ENCODE measurements at regions not wholly inside any gene's neighbourhood (a gene's known extent, or its start where the extent isn't known, plus 50 kb on each side); places are given as distances from the start of the nearest gene placed in this dataset.

DNA sequence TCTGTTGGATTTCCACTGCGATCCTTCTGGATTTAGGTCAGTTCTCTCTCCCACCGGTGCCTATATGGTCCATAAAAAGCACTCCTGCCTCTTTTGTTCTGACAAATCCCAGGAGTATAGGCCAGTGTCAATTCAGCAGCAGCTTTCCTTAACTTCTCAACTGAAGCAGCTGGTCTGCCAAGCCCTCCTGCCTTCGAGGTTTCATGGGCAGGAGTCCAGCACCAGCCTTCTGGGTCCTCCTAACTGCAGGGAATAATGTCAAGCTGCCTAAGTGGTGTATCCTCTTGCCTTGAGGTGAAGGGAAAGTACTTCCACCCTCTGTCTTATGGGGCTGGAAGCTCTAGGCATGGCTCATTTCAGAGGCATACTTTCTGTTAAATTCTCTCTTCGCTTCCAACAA, 149.4 kb upstream of the NCAM1 start:
- TF ChIP-seq, protein P1, sequence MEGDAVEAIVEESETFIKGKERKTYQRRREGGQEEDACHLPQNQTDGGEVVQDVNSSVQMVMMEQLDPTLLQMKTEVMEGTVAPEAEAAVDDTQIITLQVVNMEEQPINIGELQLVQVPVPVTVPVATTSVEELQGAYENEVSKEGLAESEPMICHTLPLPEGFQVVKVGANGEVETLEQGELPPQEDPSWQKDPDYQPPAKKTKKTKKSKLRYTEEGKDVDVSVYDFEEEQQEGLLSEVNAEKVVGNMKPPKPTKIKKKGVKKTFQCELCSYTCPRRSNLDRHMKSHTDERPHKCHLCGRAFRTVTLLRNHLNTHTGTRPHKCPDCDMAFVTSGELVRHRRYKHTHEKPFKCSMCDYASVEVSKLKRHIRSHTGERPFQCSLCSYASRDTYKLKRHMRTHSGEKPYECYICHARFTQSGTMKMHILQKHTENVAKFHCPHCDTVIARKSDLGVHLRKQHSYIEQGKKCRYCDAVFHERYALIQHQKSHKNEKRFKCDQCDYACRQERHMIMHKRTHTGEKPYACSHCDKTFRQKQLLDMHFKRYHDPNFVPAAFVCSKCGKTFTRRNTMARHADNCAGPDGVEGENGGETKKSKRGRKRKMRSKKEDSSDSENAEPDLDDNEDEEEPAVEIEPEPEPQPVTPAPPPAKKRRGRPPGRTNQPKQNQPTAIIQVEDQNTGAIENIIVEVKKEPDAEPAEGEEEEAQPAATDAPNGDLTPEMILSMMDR (IDR thresholded peaks at IDR 0.05; ENCODE audit: borderline replicate concordance, insufficient read depth, low read depth, low read length) = no peak
- no peak overlapping the region for H3K4me3 ChIP-seq (ENCODE audit: low read depth, low read length)

DNA sequence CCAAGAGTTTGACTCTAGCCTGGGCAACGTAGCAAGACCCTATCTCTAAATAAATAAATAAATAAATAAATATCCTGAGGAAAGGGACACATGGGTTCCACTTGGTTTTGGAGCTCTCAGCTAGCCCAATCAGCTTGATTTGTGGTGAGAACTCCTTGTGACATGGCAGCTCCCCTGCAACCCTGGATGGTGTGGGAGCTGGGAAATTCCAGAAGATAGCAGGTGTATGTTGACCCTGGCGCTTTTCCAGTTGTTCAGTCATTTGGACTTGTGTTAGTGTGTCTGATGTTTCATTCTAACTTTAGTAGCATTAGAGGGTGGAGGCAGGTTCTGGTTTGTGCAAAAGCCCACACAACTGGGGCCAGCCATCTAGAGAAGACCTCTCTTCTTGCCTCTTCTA, 148.5 kb upstream of the NCAM1 start:
- TF ChIP-seq, protein P1 (IDR thresholded peaks at IDR 0.05; ENCODE audit: borderline replicate concordance, insufficient read depth, low read depth, low read length) = no peak
- no peak overlapping the region for H3K4me3 ChIP-seq (ENCODE audit: low read depth, low read length)

DNA sequence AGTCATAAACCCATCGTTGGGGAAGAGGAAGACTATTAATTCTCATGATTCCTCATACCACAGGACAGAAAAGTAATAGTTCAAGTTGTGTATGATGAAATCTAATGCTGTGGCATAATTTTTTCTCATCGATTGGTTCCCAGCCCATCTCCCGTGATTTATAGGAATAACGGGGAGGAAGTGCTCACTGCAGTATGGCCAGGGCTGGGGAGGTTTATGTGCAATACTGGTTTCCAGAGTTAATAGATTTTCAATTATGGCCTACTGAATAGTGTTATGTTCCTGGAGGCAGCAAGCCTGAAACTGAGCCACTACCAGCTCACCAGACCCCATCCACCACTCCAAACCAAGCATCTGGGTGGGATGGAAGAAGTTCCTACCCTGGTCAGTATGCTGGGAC, 147.1 kb upstream of the NCAM1 start:
- TF ChIP-seq, protein P1 (IDR thresholded peaks at IDR 0.05; ENCODE audit: borderline replicate concordance, insufficient read depth, low read depth, low read length) = no peak

DNA sequence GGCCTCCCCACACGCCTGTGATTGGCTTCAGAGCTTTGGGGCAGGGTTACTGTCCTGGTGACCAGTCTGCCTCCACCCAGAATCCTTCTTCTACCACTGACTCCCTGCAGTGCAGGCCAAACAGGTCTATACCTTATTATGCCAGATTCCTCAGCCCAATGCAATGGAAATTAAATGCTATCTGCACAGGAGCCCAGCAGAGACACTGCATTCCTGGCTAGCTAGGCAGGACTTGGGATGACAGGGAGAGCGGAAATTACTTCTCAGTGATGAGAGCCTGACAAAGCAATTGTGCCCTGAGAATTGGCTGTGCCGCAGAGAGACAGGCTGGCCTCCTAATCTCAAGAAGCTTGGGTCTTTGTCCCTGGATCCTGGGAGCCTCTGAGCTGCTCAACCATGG, 143.8 kb upstream of the NCAM1 start:
- H3K4me3 ChIP-seq (ENCODE audit: low read depth, low read length) = no peak overlapping the region
- TF ChIP-seq, protein P1 (IDR thresholded peaks at IDR 0.05; ENCODE audit: borderline replicate concordance, insufficient read depth, low read depth, low read length) = no peak

More for the DNA sequence above, 147.1 kb upstream of the NCAM1 start:
- no peak overlapping the region for H3K4me3 ChIP-seq (ENCODE audit: low read depth, low read length)

DNA sequence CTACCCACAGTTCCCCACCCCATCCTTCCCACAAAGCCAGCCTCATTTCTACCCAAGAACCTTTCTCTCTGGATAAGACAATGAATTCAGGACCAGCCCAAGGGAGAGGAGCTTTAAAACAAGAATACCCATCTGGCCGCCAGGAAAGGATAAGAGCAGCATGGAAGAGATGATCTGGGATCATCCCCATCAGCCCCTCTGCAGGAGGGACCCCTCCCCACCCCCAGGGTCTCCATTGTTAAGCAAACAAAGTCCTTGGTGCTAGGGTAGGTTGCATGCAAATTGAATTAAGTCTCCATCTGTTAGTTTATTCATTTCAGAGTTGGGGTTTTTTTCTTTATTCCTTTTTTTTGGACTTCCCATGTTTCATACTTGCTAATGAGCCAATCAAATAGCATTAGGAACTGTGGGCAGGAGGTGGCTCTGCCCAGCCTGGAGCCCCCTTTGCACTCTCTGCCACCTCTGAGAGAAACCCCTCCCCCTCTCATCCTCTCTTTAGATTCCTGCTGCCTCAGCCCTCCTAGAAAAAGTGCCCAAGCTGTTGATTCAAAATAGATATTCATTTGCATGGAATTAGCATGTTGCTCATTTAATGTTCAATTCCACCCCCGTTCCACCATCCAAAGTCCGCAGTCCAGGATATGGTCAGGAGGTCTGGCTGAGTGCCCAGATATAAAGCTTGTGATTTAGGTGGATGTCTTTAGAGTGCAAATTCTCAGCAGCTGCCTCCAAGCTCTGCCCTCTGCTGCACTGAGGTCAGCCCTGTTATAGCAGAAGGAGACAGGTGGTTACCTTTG, 138.5 kb upstream of the NCAM1 start:
- TF ChIP-seq, protein P1 (IDR thresholded peaks at IDR 0.05; ENCODE audit: borderline replicate concordance, insufficient read depth, low read depth, low read length) = no peak

DNA sequence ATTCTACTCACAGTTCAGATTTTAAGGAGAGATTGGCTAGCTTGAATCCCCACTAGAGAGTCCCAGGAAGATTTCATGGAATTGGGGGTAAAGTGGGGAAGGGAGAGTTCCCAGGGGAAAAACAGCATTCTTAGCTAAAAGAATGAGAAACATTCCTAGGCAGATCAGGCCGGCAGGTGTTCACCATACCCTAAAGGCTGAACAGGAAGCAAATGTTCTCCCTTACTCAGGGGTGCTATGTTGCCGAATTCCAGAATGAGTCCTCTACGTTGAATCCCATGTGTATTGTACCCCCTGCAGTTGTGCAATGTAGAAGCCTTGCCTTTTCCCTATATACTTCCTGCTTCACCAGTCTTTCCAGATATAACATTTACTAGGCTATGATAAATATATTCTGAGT, 135.2 kb upstream of the NCAM1 start:
- H3K4me3 ChIP-seq (ENCODE audit: low read depth, low read length) = no peak overlapping the region
- TF ChIP-seq, protein P1 (IDR thresholded peaks at IDR 0.05; ENCODE audit: borderline replicate concordance, insufficient read depth, low read depth, low read length) = no peak

More for the DNA sequence above, 138.5 kb upstream of the NCAM1 start:
- no peak overlapping the region for H3K4me3 ChIP-seq (ENCODE audit: low read depth, low read length)

DNA sequence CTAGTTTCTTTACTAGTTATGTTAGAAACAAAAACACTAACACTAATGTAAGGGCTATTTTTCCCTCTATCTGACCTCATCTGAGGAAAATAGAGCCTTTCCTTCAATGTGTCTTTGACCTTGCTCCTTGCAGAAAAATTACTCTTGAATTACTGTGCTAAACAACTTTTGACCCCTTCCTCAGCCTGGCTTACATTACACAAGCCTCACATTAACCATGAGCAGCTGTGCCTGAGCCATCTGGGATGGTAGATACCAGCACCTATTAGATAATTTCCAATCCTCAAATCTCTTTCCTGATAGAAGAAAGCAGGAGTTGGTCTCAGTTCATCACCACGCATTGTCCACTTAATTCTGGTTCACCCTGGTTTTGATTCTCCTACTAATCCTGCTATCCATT, 134.4 kb upstream of the NCAM1 start:
- no peak overlapping the region for H3K4me3 ChIP-seq (ENCODE audit: low read depth, low read length)
- TF ChIP-seq, protein P1 (IDR thresholded peaks at IDR 0.05; ENCODE audit: borderline replicate concordance, insufficient read depth, low read depth, low read length) = no peak
